Lower leg skin (tissue), 4 donors: ENCODE measurements at regions not wholly inside any gene's neighbourhood (a gene's known extent, or its start where the extent isn't known, plus 50 kb on each side); places are given as distances from the start of the nearest gene placed in this dataset.

ENCODE experiments used
- DNase-seq, 2 donors: peaks; one replicate each; pipeline ENCODE4 v3.0.0-alpha.2; 2019; ENCODE audit warnings: low spot score in 2 of 2
- H3K4me3 ChIP-seq: fragments of 200-600 bp; sonication (generic); 2 replicates; pipeline ENCODE4 v1.5.1; 2017; ENCODE audit warnings: mild to moderate bottlenecking, low read depth; ENCODE audit not compliant: poor library complexity, severe bottlenecking
- POLR2A ChIP-seq, 2 donors: fragments of 450-650 bp; IDR thresholded peaks; one replicate each; pipeline ENCODE4 v1.6.1; 2016 to 2017; ENCODE audit warnings: antibody characterized with exemption in 2 of 2, mild to moderate bottlenecking in 1 of 2, moderate library complexity in 1 of 2
- WGBS, 2 donors: methylation state at CpG; one replicate each; pipeline ENCODE4 v1.1.5; 2018; 5-methylcytosine and 5-hydroxymethylcytosine counted together
- intact Hi-C: fragments of 100-400 bp; cut with DNase I; formaldehyde crosslinking; loops from one replicate; pipeline ENCODE4 v1.15.0; 2023; ENCODE audit warnings: low total_unique reads
- TF ChIP-seq, protein P1 (sequence below), 3 donors: fragments of 450-650 bp; IDR thresholded peaks; one replicate each; pipeline ENCODE4 v1.5.1; 2016; ENCODE audit warnings: antibody characterized with exemption in 3 of 3, mild to moderate bottlenecking in 3 of 3, moderate library complexity in 2 of 3

DNA sequence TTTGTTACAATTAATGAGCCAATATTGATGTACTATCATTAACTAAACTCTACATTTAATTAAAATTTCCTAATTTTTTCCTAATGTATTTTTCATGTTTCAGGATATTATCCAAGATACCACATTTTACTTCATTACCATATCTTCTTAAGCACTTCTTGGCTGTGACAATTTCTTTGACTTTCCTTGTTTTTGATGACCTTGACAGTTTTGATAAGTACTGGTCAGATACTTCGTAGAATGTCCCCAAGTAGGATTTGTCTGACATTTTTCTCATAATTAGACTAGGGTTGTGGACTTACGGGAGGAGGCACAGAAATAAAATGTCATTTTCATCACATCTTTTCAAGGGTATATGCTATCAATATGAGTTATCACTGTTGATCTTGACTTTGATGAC is 700.9 kb downstream of the BCL11B start:
- DNase-seq: no peak
- no peak overlapping the region for H3K4me3 ChIP-seq
- intact Hi-C loops: no loop called here
- 93 to 95% methylated on average over 2 of the region's 2 CpGs for WGBS, 2 donors
- TF ChIP-seq, protein P1, sequence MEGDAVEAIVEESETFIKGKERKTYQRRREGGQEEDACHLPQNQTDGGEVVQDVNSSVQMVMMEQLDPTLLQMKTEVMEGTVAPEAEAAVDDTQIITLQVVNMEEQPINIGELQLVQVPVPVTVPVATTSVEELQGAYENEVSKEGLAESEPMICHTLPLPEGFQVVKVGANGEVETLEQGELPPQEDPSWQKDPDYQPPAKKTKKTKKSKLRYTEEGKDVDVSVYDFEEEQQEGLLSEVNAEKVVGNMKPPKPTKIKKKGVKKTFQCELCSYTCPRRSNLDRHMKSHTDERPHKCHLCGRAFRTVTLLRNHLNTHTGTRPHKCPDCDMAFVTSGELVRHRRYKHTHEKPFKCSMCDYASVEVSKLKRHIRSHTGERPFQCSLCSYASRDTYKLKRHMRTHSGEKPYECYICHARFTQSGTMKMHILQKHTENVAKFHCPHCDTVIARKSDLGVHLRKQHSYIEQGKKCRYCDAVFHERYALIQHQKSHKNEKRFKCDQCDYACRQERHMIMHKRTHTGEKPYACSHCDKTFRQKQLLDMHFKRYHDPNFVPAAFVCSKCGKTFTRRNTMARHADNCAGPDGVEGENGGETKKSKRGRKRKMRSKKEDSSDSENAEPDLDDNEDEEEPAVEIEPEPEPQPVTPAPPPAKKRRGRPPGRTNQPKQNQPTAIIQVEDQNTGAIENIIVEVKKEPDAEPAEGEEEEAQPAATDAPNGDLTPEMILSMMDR (IDR thresholded peaks at IDR 0.05): no peak
- no peak for TF ChIP-seq POLR2A (IDR thresholded peaks at IDR 0.05)

DNA sequence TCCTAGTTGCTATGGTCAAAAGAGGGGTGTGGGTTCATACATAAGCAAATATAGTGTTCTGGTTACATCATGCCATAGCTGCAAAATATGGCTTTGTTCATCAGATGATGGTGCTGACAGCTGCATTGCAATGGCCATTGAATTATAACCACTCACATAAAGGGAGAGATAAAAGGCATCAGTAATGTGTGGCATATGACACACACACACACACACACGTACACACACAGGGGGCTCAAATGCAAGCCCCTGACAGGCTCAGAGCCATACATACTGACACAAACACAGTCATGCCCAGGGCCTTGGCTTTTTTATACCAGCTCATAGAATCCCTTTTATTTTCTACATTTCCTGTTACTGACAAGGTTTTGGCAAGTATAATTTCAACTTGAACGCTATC is 698.9 kb downstream of the BCL11B start:
- no peak for DNase-seq
- TF ChIP-seq POLR2A (IDR thresholded peaks at IDR 0.05): no peak
- TF ChIP-seq, protein P1 (IDR thresholded peaks at IDR 0.05): no peak
- intact Hi-C loops: no loop called here
- 45 to 54% methylated on average over 2 of the region's 2 CpGs for WGBS, 2 donors
- H3K4me3 ChIP-seq: no peak overlapping the region

DNA sequence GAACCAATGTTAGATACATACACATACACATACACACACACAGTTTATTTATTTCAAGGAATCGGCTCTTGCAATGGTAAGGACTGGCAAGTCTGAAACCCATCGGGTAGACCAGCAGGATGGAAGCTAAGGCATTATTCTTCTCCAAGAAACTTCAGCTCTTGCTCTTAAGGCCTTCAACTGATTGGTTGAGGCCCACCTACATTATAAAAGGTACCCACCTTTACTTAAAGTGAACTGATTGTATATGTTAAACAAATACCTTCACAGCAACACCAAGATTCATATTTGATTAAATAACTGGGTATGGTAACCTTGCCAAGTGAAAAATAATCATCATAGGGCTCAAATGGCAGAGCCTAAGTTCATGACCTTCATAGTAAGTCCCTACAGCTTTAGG is 695.5 kb downstream of the BCL11B start:
- TF ChIP-seq, protein P1 (IDR thresholded peaks at IDR 0.05): no peak
- WGBS, 2 donors: 86 to 91% methylated on average over 2 of the region's 2 CpGs

DNA sequence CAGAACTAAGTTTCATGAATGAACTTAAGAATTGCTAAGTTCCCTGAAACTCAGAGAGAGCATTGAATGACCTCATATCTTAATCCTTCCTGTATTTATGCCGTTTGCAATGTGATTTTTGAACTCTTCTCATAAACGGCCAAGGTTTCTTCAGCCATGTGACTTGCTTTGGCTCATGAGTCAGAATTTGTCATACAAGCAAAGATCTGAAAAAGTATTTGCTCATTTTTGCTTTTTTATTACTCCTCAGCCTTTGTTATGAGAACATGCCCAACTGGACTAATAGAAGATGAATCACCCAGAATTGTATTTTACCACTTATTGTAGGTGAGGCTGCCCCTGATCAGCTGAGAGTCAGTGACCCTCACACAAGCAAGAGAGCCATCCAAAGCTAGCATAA is 693.8 kb downstream of the BCL11B start:
- intact Hi-C loops: no loop called here
- no peak for DNase-seq
- no peak for TF ChIP-seq POLR2A (IDR thresholded peaks at IDR 0.05)
- TF ChIP-seq, protein P1 (IDR thresholded peaks at IDR 0.05): no peak
- 33 to 37% methylated on average over 2 of the region's 2 CpGs for WGBS, 2 donors
- H3K4me3 ChIP-seq: no peak overlapping the region

More for the DNA sequence above, 695.5 kb downstream of the BCL11B start:
- no peak for DNase-seq
- no peak overlapping the region for H3K4me3 ChIP-seq
- intact Hi-C loops: no loop called here

DNA sequence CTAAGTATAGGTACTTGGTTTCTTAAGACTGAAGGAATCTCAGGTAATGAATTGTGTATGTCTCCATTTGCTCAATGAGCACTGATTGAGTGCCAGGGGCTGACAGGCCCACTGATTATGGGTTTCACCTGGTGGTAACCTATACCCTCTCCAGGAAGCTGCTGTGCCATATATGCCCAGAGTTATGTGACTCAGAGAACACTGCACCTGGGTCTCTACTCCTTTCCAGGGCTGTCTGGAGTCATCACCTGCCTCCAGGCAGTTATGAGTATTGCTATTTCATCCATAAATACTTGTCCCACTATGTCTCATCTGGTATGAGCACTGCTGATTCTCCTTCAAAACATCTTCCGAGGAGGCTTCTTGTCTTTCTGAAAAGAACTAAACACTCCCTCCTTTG is 692.9 kb downstream of the BCL11B start:
- DNase-seq: no peak
- H3K4me3 ChIP-seq: no peak overlapping the region
- TF ChIP-seq, protein P1 (IDR thresholded peaks at IDR 0.05): no peak
- TF ChIP-seq POLR2A (IDR thresholded peaks at IDR 0.05): no peak
- 60 to 68% methylated on average over 1 of the region's 1 CpG for WGBS, 2 donors
- intact Hi-C loops: no loop called here

DNA sequence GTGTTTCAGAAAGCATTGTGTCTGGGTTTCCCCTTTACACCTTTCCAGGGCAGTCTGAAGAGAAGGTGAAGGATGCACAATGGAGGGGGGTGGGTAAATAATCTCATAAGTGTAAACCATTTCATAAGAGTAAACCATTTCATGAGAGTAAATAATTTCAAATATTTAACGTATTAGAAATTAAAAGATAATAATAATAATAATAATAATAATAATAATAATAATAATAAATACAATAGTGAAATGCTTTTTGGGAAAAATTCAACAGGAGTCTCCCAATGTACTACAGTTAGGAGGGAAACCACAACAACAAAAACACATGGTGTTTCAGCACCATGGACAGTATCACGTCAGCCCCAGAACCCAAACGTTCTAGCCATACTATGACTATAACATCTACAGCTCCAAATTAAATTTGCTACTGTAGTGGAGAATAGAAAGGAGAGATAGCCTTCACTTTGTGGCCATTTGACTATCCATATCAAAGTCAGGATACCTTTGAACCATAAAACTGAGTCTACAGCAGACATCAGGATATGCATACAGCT is 691.8 kb downstream of the BCL11B start:
- 4 to 7% methylated on average over 3 of the region's 3 CpGs for WGBS, 2 donors
- intact Hi-C loops: no loop called here
- no peak for TF ChIP-seq POLR2A (IDR thresholded peaks at IDR 0.05)
- TF ChIP-seq, protein P1 (IDR thresholded peaks at IDR 0.05): no peak
- H3K4me3 ChIP-seq: no peak overlapping the region
- no peak for DNase-seq
